HG02884 (cell line): ENCODE measurements at regions not wholly inside any gene's neighbourhood (a gene's known extent, or its start where the extent isn't known, plus 50 kb on each side); places are given as distances from the start of the nearest gene placed in this dataset.

ENCODE experiments used
- ATAC-seq: cut with Tn5 transposase; IDR thresholded peaks from one replicate; pipeline ENCODE4 v1.9.1; 2021; ENCODE audit warnings: mild to moderate bottlenecking, moderate library complexity; ENCODE audit not compliant: unreplicated experiment

- ATAC-seq = no peak
These were observed 166.2 kb downstream of the SEC14L1 start for GRCh38 chr17:77306790-77307478.

DNA sequence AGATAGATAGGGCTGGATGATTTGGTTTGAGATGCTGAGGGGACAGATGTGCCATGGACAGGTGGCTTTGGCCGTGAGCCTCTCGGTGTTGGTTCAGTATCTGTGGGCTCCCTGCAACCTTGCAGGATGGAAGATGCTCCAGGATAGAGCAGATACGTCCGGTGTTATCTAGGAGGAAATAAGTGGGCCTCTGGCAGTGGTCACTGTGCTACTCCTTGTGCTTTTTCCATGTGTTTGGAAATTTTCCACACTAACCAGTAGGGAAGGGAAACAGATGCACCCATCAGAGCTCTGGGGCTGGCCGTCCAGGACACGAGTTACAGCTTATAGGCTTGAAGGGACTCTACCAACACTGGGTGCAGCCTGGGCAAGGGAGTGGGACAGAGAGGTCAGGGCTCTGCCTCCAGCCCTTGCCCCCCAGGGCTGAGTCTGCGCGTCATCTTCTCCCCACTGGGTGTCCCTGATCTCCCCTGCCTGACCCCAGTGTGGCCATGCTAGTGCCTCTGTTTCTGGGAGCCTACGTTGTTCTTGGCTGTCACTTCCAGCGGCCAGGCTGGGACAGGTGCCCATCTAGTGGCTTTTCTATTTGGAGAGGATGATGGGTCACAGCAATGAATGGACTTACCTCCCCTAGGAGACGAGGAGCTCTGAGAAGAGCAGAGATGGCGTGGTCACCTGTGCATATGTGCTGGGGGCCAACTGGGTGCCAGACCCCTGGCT lies 166.9 kb downstream of the SEC14L1 start:
- ATAC-seq = no peak

DNA sequence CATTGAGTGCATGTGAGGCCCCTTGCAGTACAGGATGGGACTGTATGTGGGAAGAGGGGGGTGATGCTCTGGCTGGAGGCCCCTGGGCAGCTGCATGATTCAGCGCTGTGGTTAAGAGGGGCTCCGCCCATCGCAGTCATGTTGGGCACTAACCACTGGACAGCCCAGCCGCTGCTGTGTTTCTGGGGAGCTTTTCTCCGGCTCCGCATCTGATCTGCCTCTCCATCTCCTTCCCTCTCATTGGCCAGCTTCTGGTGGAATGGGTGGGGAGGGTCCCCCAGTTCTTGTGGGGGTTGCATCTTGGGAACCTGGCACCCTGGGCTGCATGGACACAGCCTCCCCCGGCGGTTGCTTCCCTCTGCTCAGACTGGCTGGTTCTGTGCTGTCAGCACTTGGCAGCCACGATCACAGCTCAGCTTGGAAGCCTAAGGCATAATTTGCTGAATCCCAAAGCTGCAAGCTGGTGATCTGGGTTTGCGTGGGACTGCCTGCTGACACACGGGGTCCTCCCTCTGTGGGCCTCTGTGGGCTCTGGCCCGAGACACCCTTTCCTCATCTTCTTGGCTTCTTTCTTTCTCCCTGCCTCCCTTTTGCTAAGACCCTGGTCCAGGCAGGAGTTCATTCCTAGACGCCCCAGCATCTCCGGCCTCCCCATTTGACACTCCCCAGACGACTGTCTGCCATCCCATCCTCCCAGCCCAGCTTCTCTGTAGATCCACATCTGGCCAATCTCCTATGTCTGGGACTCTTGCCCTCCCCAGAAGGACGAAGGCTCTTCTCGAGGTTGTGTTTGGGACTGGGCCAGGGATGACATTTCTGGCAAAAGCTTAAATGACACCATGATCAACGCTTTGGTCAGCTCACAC lies 168.3 kb downstream of the SEC14L1 start:
- no peak for ATAC-seq

GRCh38 chr17:77310336-77310735 lies 169.6 kb downstream of the SEC14L1 start:
- ATAC-seq = no peak

GRCh38 chr17:77311371-77311981 lies 170.7 kb downstream of the SEC14L1 start:
- ATAC-seq = no peak

GRCh38 chr17:77312061-77312701 lies 171.4 kb downstream of the SEC14L1 start:
- no peak for ATAC-seq

- no peak for ATAC-seq
These were observed 172.2 kb downstream of the SEC14L1 start for GRCh38 chr17:77312786-77313599.

- ATAC-seq = no peak
These were observed 173.1 kb downstream of the SEC14L1 start for GRCh38 chr17:77313831-77314230.

- ATAC-seq = no peak
These were observed 173.8 kb downstream of the SEC14L1 start for GRCh38 chr17:77314601-77315000.

DNA sequence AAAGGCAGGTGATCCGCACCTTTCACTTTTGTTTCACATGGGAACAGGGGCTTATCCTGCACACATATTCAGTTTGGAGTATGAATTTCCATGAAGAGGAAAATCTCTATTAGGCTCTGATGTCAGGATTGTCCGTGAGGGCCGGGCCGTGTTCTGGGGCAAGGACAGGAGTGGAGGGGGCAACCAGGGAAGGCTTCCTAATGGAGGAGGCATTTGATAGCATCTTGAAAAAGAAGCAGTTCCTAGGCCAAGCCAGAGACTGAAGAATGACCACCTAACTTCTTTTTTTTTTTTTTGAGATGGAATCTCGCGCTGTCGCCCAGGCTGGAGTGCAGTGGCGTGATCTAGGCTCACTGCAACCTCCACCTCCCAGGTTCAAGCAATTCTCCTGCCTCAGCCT lies 174.2 kb downstream of the SEC14L1 start:
- ATAC-seq = no peak

DNA sequence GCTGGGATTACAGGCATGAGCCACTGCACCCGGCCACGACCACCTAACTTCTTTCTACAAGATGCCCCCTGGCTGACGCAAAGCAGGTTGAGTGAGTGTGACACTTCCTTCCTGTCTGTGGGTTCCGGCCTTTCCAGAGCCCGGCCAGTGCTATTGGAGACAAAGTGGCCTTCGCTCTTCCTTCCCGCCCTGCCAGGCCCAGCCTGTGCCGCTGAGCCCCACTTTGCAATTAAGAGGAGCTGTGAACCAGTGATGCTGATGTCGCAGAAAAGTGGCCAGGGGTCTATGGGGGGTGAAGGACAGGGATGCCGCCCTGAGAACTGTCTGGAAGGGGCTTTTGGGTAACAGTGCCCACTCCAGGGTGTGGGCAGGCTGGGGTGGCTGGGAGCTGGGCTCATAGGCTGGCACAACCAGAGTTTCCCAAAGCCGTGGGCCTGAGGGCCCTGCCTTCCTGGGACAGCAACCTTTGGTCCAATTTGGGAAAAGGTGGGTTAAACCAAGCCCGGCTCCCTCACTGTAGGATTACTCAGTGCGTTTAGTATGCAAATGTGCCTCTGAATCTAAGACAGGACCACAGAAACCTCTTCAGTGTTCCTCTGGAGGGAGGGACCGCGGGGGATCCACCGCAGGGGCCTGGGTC lies 174.9 kb downstream of the SEC14L1 start:
- ATAC-seq = no peak

DNA sequence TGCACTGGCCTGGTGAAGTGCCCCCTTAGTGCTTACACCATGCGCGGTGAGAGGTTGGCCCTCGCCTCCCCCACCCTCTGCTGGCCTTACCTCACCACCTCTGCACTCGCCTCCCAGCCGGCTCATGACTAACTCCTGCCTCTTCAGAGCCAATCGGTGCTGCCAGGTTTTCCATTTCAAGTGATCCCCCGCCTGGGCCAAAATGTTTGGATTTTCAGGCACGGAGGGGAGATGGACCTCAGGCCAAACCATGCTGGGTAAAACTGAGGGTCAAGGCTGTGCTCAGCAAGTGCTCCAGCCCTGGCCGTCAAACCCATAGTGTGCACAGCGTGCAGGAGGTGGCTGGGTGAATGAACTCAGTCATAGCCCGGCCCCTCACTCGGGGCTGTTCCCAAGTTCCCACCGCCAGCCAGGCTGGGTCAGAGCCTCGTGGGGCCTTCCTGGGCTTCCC lies 175.4 kb downstream of the SEC14L1 start:
- ATAC-seq = no peak

GRCh38 chr17:77316651-77317050 lies 175.9 kb downstream of the SEC14L1 start:
- no peak for ATAC-seq

- no peak for ATAC-seq
These were observed 176.5 kb downstream of the SEC14L1 start for GRCh38 chr17:77317091-77317750.

DNA sequence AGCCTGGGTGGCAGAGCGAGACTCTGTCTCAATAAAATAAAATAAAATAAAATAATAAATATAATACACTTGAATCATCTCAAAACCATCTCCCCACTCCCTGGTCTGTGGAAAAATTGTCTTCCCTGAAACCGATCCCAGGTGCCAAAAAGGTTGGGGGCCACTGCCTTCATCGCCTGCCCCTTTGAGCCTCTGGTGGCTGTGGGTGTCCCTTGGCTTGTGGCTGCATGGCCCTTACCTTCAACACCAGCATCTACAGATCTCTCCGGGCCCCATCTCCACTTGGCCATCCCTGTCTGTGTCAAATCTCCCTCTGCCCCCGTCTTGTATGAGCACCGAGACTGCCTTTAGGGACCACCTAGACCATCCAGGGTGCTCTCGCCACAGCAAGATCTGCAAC lies 177.3 kb downstream of the SEC14L1 start:
- ATAC-seq = no peak

GRCh38 chr17:77318491-77319210 lies 177.9 kb downstream of the SEC14L1 start:
- no peak for ATAC-seq

DNA sequence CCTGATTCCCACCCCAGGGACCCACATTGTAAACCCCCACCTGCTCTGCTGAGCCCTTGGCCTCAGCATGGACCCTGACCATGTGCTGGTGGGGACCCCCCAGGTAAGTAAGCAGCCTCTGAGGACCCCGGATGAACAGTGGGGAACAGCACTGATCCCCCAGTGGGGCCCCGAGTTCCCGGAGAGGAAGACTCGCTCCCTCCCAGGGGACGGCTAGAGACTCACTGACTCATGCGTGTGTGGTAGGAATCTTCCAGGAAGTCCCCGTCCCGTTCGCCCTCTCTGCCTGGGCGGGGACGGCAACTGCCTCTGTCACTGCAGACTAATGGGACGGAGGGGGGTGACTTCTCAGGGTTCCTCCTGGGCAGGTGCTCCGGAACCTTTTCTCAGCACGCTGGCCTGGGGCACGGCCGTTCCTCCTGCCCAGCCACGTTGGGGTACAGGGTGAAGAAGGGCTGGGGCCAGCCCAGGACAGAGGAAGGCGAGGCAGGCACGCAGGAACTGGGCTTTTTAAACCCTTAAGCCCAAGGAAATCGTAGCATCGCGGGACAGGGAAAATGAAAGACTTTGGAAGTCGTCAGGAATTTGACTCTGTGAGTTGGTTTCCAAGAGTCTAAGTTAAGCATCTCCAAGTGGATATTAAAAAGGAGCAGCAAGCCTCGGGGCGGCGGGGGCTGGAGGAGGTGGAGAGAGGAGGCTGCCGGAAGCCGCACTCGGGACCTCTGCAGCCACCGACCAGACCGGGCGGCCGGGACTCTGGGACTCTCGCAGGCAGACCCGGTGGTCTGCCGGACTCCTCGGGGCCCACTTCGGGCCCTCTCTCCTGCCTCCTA lies 178.7 kb downstream of the SEC14L1 start:
- ATAC-seq = no peak
